ENCODE measurements at regions not wholly inside any gene's neighbourhood (a gene's known extent, or its start where the extent isn't known, plus 50 kb on each side); places are given as distances from the start of the nearest gene placed in this dataset.

- FAIRE-seq (no peak), DNase-seq (ENCODE audit: low read depth) (no peak)
- H3K27me3 ChIP-seq (ENCODE audit: control insufficient read depth, insufficient read depth, low read length), result no peaks in the 10 kb centered on the region
- no peaks in the 10 kb centered on the region for H3K36me3 ChIP-seq (ENCODE audit: control insufficient read depth, insufficient read depth, low read length)
- TF ChIP-seq CTCF (IDR thresholded peaks at IDR 0.05; ENCODE audit: insufficient read depth, low read length, severe bottlenecking), result no peak
- H3K4me3 ChIP-seq (ENCODE audit: low read depth, low read length), result no peak overlapping the region
Measured at GRCh38 chr7:68936471-68937035, 661.7 kb upstream of the AUTS2 start.

GRCh38 chr7:68938151-68938550 lies 660.1 kb upstream of the AUTS2 start:
- Histone ChIP-seq H3K27me3 (ENCODE audit: control insufficient read depth, insufficient read depth, low read length) (no peaks in the 10 kb centered on the region), H3K36me3 (ENCODE audit: control insufficient read depth, insufficient read depth, low read length) (no peaks in the 10 kb centered on the region), H3K4me3 (ENCODE audit: low read depth, low read length) (no peak overlapping the region)
- TF ChIP-seq CTCF (IDR thresholded peaks at IDR 0.05; ENCODE audit: insufficient read depth, low read length, severe bottlenecking), result no peak
- DNase-seq (ENCODE audit: low read depth) (no peak), FAIRE-seq (no peak)

- no peaks in the 10 kb centered on the region for H3K36me3 ChIP-seq (ENCODE audit: control insufficient read depth, insufficient read depth, low read length)
- DNase-seq (ENCODE audit: low read depth), result no peak
- no peak for FAIRE-seq
- TF ChIP-seq CTCF (IDR thresholded peaks at IDR 0.05; ENCODE audit: insufficient read depth, low read length, severe bottlenecking), result no peak
- no peak overlapping the region for H3K4me3 ChIP-seq (ENCODE audit: low read depth, low read length)
- no peaks in the 10 kb centered on the region for H3K27me3 ChIP-seq (ENCODE audit: control insufficient read depth, insufficient read depth, low read length)
Measured at GRCh38 chr7:68943786-68944185, 654.5 kb upstream of the AUTS2 start.

DNA sequence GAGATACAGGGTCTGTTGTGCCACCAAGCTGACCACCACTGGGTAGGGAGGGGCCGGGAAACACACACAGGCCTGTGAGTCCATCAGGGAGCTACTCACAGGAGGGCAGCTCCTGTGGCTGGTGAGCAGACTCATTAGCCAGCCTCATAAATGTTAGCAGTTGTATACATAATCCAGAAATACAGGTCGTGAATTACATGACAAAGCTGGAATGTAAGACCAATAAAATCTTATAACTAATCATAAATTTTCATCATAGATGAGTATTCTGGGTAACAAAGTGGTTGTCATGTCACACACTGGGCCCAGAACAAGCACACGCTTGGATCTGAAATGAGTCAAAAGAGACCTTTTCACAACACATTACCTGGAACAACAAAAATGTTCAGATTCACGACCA lies 642.6 kb upstream of the AUTS2 start:
- DNase-seq (ENCODE audit: low read depth), result no peak
- no peaks in the 10 kb centered on the region for H3K36me3 ChIP-seq (ENCODE audit: control insufficient read depth, insufficient read depth, low read length)
- H3K4me3 ChIP-seq (ENCODE audit: low read depth, low read length), result no peak overlapping the region
- FAIRE-seq, result no peak
- H3K27me3 ChIP-seq (ENCODE audit: control insufficient read depth, insufficient read depth, low read length), result no peaks in the 10 kb centered on the region
- no peak for TF ChIP-seq CTCF (IDR thresholded peaks at IDR 0.05; ENCODE audit: insufficient read depth, low read length, severe bottlenecking)

- H3K27me3 ChIP-seq (ENCODE audit: control insufficient read depth, insufficient read depth, low read length), result no peaks in the 10 kb centered on the region
- no peak overlapping the region for H3K4me3 ChIP-seq (ENCODE audit: low read depth, low read length)
- no peak for TF ChIP-seq CTCF (IDR thresholded peaks at IDR 0.05; ENCODE audit: insufficient read depth, low read length, severe bottlenecking)
- no peak for DNase-seq (ENCODE audit: low read depth)
- no peak for FAIRE-seq
- no peaks in the 10 kb centered on the region for H3K36me3 ChIP-seq (ENCODE audit: control insufficient read depth, insufficient read depth, low read length)
Measured at GRCh38 chr7:68958571-68958970, 639.7 kb upstream of the AUTS2 start.

- DNase-seq (ENCODE audit: low read depth) (peak; percentile 4), FAIRE-seq (no peak)
- H3K36me3 ChIP-seq (ENCODE audit: control insufficient read depth, insufficient read depth, low read length), result no peaks in the 10 kb centered on the region
- TF ChIP-seq CTCF (IDR thresholded peaks at IDR 0.05; ENCODE audit: insufficient read depth, low read length, severe bottlenecking), result no peak
- no peaks in the 10 kb centered on the region for H3K27me3 ChIP-seq (ENCODE audit: control insufficient read depth, insufficient read depth, low read length)
- H3K4me3 ChIP-seq (ENCODE audit: low read depth, low read length), result no peak overlapping the region
Measured at GRCh38 chr7:68963552-68963951, 634.7 kb upstream of the AUTS2 start.
